ENCODE measurements at regions not wholly inside any gene's neighbourhood (a gene's known extent, or its start where the extent isn't known, plus 50 kb on each side); places are given as distances from the start of the nearest gene placed in this dataset.

GRCh38 chr11:116172851-116173250, 599.9 kb downstream of the BUD13 start:
- no peak for DNase-seq

- DNase-seq: no peak
These were observed 600.6 kb downstream of the BUD13 start for GRCh38 chr11:116172156-116172555.

- no peak for DNase-seq
These were observed 601.3 kb downstream of the BUD13 start for GRCh38 chr11:116171271-116172140.

DNA sequence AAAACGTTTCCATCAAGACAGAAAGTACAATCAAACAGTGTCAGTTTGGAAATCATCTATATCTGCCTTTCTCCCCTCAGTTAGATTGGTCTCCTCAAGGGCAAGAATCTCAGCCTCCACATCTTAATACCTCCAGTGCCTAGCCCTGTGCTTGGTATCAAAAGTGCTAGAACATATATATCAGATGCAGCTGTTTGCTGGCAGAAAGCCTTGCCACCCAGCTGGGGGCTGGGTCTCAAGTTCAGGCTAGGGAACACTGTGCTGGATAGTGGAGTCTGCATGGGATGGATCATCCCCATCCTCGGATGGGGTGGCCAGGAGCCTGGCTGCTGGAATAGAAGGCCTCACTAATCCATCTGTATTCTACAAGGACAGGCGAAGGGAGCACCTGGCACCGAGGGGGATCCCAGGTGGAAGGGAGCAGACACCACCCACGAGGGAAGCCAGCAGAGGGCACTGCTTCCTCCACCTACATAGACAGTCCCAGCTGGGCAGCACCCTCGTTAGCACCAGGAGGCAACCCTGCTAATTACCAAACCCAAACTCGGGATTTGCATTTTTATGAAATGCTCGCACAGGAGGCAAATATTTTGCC, 602.2 kb downstream of the BUD13 start:
- no peak for DNase-seq

DNA sequence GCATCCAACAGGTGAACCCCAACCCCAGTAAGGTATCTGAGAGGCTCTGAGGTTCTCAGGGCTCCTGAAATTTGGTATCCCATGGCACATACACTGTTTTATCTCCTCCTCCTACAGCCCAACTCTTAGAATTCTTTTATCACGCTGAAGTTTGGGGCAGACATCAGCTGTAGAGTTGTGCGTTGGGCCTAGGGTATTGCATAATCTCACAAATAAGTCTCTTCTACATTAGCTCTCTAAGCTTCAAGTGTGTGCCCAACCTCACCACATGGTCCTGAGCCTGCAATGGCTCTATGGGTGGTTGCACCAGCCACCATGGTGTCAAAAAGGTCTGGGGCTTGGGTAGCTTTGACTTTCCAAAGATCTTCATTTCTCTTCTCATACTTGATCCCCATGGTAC, 603.0 kb downstream of the BUD13 start:
- no peak for DNase-seq

GRCh38 chr11:116168459-116168787, 604.4 kb downstream of the BUD13 start:
- no peak for DNase-seq

DNA sequence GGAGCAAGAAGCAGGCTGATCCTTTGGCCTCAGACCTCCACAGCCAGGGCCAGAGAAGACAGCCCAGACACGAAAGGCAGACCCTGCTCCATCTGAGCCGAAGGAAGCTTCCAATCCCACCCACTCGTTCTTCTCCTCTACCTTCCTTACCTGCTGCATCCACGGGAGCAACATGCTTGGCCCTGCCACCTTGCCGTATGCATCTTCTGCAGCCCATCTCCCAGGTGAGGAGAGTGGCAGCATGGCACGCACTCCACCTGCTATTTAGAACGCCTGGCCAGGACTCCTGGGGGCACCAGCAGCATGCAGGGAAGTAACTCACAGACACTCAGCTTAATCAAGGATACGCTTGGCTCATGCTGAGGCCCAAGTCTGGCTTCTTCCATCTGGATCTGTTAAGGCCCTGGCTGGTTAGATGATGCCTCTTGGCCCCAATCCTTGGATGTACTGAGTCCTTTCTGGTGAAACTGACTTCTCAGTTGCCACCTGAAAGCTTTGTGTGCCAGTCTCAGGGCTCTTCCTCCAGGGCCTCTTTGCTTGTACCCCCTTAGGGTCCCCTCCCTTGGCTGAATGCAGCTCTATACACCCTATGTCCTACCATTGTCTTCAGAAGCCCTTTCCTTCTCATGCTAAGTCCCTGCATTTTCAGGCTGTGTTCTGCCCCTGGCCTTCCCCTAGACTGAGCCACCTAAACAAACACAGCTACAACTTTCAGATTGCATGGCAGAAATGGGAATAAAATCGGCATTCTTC, 604.9 kb downstream of the BUD13 start:
- no peak for DNase-seq

GRCh38 chr11:116166573-116167465, 606.0 kb downstream of the BUD13 start:
- peak; percentile 27 for DNase-seq

DNA sequence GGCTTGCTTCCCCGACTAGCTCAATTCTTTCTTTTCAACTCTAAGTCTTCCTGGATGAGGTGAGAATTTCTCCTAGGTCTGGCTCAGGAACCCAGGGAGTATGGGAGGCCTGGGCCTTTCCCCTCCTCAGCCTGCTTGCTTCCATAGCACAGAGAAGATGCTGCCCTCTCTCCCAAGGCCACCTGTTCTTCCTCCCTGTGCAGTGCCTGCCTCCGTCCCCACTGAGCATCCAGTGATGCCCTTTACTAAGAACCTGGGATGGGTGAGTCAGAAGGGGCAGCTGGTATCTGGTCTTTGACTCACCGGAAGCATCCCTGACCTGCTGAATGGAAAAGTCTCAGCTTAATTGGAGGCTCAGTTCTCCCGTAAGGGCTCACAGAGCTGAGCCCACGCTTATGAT, 607.9 kb downstream of the BUD13 start:
- no peak for DNase-seq

- no peak for DNase-seq
These were observed 609.9 kb downstream of the BUD13 start for GRCh38 chr11:116162886-116163230.

DNA sequence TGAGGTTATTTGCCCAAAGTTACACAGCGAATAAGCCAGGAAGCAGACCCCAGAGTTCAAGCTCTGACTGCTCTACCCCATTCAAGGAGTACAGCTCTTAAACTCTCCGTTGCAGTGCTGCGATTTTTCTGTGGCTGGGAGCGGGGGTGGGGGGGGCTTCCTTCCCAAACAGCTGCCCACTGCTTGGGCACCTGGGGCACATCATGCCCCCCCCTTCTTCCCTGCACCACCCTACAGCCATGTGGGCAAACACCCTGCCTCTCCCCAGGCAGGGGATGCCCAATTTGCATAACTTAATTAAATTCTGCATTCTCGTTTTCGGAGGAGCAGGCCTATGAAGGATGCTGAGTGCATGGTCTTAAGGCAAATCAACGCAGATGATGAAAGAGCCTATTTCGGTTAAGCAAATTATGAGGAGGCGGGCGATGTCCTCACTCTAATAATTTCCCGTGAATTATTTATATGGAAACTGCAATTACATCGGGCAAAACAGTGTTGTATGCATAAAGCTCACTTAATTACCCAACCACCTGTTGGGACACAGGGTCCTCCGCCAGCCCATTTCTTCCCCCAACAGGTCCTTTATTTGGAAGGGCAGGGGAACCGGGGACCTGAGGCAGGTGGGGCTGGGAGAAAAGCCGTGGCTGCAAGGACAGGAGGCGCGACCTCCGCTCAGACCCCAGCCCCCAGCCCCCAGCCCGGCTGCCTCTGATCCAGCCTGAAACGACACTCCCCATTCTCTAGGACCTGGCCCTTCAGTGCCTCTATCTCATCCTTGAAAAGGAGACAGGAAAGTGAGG, 610.5 kb downstream of the BUD13 start:
- DNase-seq: no peak

GRCh38 chr11:116148645-116149044, 624.1 kb downstream of the BUD13 start:
- no peak for DNase-seq

DNA sequence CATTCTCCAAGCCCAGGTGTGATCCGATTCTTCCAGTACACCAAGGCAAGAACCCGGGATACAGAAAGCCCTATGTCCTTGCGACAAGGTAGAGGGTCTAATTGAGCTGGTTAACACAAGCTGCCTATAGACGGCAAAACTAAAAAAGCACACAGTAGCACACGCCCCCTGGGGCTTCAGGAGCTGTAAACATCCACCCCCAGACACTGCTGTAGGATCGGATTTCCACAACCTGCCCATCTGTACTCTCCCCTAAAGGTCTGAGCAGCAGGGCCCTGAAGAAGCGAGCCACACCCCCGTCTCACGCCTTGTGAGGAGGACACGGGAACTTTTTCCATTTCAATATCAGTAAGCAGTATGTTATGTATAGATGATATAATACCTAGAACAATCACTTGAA, 624.7 kb downstream of the BUD13 start:
- DNase-seq: no peak

GRCh38 chr11:116145187-116145865, 627.5 kb downstream of the BUD13 start:
- no peak for DNase-seq

DNA sequence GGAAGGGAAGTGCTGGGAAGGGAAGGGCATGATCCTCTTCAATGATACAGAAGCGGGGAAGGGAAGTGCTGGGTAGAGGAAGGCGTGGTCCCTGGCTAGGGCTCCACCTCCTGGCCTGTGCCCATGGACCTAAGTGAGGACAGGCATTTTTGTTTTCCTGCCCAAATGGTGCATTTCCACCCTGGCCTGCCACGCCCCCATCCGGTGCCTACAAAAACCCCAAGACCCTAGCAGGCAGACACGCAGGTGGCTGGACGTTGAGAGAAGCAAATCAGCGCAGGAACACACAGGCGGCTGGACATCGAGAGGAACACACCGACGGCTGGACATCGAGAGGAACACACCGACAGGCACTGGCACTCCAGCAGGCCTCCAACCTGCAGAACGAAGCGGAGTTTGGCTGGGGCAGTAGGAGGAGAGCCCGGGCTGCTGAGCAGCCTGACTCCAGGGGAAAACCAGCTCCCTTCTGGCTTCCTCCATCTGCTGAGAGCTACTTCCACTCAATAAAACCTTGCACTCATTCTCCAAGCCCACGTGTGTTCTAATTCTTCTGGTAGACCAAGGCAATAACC, 628.3 kb downstream of the BUD13 start:
- no peak for DNase-seq

GRCh38 chr11:116138280-116138679, 634.1 kb upstream of the CADM1 start:
- DNase-seq: no peak

GRCh38 chr11:116137753-116138152, 633.5 kb upstream of the CADM1 start:
- no peak for DNase-seq

DNA sequence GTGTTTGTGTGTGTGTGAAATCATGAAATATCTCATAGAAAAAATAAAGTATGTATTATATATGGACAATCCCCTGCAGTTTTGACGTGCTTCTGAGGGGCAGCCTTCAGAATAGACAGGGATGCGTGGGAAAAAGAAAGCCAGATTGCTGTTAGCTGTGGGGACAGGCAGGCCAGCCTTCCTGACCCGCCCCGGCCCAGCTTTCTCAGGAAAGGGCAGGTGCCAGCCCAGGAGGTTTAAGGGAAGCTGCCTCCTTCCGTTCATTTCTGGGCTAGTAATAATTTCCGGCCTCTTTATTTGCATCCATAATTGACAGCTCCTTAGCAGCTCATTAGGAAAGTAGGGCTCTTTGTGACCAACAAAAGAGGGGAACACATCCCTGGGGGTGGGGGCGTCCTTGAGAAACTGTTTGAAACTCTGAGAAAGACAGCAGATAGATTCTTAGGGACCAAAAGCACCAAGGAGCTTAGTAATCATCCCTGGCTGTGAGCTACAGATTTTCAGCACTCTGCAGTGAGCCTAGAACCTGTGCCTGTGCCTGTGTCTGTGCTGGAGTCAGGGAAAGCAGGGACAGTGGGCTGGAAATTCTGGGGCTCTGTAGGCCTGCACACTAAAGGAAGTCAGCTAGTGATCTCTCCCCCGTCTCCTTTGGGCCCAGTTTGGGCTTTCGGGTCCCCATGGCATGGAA, 632.9 kb upstream of the CADM1 start:
- no peak for DNase-seq

DNA sequence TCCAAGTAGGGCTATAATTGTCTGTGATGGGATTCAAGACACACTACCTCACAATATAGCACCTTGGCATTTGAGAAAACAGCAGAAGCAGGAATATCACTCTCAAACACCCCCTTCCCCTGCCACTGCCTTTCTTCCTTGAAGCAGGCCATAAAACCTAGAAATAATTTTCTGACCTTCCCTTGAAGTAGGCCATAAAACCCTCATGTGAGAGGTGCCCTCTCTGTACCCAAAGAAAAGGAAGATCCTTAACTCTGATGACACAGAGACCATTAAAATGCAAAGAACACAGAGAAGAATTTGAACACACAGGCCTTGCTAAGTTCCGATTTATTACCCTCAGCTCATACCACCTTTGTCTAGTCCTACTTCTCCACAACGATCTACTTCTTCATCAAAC, 631.7 kb upstream of the CADM1 start:
- no peak for DNase-seq

GRCh38 chr11:116134450-116134849, 630.2 kb upstream of the CADM1 start:
- DNase-seq: no peak

All from fibroblast of skin of scalp (primary cell).